A549 (cell line): ENCODE measurements at regions not wholly inside any gene's neighbourhood (a gene's known extent, or its start where the extent isn't known, plus 50 kb on each side); places are given as distances from the start of the nearest gene placed in this dataset.

Experiments
- ATAC-seq, 2 experiments: fragments of 200-7000 bp in 1 of 2; fragments of >200 bp in 1 of 2; cut with Nextera tagmentation in 1 of 2; cut with Tn5 transposase in 1 of 2; 3 replicates each; pipeline versions ENCODE4 v1.8.0 to v1.9.1; 2018 to 2020; ENCODE audit warnings: mild to moderate bottlenecking in 1 of 2, moderate library complexity in 1 of 2
- CTCF ChIA-PET: fragments of 300-600 bp; sonication (Branson Sonifier 250); formaldehyde crosslinking; extraction: SDS; loops from one replicate; lab custom pipeline; 2021; ENCODE audit warnings: antibody characterized with exemption, inconsistent platforms; lab: Yijun Ruan, JAX
- POLR2A ChIA-PET: fragments of 350-600 bp; formaldehyde crosslinking; extraction: SDS; loops from one replicate; lab custom pipeline; 2021; ENCODE audit warnings: antibody characterized with exemption, inconsistent platforms; lab: Yijun Ruan, JAX
- DNase-seq, 2 experiments: peaks; one replicate each; pipeline versions ENCODE4 v3.0.0 to v3.0.0-alpha.2; 2011 to 2016; ENCODE audit warnings: low read depth in 1 of 2, low spot score in 1 of 2
- FAIRE-seq: peaks from 2 replicates; lab custom pipeline; 2011; peaks lifted over from hg19 to GRCh38; lab: Jason Lieb, UNC
- H3K27ac ChIP-seq, 2 experiments: fragments of >200 bp; sonication (Bioruptor Twin); formaldehyde crosslinking; 3 replicates each; pipeline ENCODE4 v1.5.1; 2016 to 2017
- H3K4me1 ChIP-seq: fragments of >200 bp; sonication (Bioruptor Twin); formaldehyde crosslinking; 3 replicates; pipeline ENCODE4 v1.6.1; 2016
- H3K4me2 ChIP-seq: fragments of >200 bp; sonication (Bioruptor Twin); formaldehyde crosslinking; 3 replicates; pipeline ENCODE4 v1.6.1; 2016
- H3K4me3 ChIP-seq: fragments of >200 bp; sonication (Bioruptor Twin); formaldehyde crosslinking; 3 replicates; pipeline ENCODE4 v1.5.1; 2016
- H3K9me3 ChIP-seq: fragments of >200 bp; sonication (Bioruptor Twin); formaldehyde crosslinking; 3 replicates; pipeline ENCODE4 v1.6.1; 2016
- CHD2 ChIP-seq: fragments of 150-350 bp; IDR thresholded peaks from 2 replicates; pipeline ENCODE4 v1.6.1; 2014; ENCODE audit warnings: low read length; ENCODE audit not compliant: partially characterized antibody
- CHD4 ChIP-seq: fragments of 200-600 bp; sonication (generic); IDR thresholded peaks from 2 replicates; pipeline ENCODE4 v1.6.1; 2016; ENCODE audit warnings: antibody characterized with exemption, mild to moderate bottlenecking, borderline replicate concordance
- EP300 ChIP-seq, 2 experiments: fragments of >200 bp; sonication (Bioruptor Twin); formaldehyde crosslinking; IDR thresholded peaks; 2 replicates in 1 of 2; 3 replicates in 1 of 2; pipeline ENCODE4 v1.6.1; 2016 to 2017
- PBX3 ChIP-seq: IDR thresholded peaks from 2 replicates; pipeline ENCODE4 v1.6.1; 2012
- POLR2A ChIP-seq: IDR thresholded peaks from 2 replicates; pipeline ENCODE4 v1.6.1; 2012; ENCODE audit warnings: mild to moderate bottlenecking, low read length
- RAD21 ChIP-seq, 2 experiments: fragments of >200 bp in 1 of 2; sonication (Bioruptor Twin) in 1 of 2; formaldehyde crosslinking in 1 of 2; IDR thresholded peaks in 1 of 2; conservative IDR thresholded peaks in 1 of 2; 2 replicates in 1 of 2; 3 replicates in 1 of 2; pipeline ENCODE4 v1.6.1; 2012 to 2018; ENCODE audit warnings: inconsistent platforms in 1 of 2
- RCOR1 ChIP-seq: fragments of 150-350 bp; IDR thresholded peaks from 2 replicates; pipeline ENCODE4 v1.6.1; 2014; ENCODE audit warnings: antibody characterized with exemption, low read length, low read depth
- REST ChIP-seq: fragments of 200-600 bp; sonication (generic); IDR thresholded peaks from 2 replicates; pipeline ENCODE4 v1.6.1; 2016; ENCODE audit warnings: antibody characterized with exemption, mild to moderate bottlenecking, moderate library complexity
- SREBF2 ChIP-seq: fragments of 450-650 bp; IDR thresholded peaks from 2 replicates; pipeline ENCODE4 v1.6.1; 2014; ENCODE audit warnings: mild to moderate bottlenecking, moderate library complexity
- WGBS: methylation state at CpG from one replicate; pipeline ENCODE4 v1.1.6; 2017; ENCODE audit errors: missing lambda C conversion rate; 5-methylcytosine and 5-hydroxymethylcytosine counted together
- TF ChIP-seq, protein P1 (sequence below): fragments of 250-450 bp; sonication (Bioruptor Pico); IDR thresholded peaks from 2 replicates; pipeline ENCODE4 v1.5.0; 2021; ENCODE audit warnings: mild to moderate bottlenecking, moderate library complexity, borderline replicate concordance

DNA sequence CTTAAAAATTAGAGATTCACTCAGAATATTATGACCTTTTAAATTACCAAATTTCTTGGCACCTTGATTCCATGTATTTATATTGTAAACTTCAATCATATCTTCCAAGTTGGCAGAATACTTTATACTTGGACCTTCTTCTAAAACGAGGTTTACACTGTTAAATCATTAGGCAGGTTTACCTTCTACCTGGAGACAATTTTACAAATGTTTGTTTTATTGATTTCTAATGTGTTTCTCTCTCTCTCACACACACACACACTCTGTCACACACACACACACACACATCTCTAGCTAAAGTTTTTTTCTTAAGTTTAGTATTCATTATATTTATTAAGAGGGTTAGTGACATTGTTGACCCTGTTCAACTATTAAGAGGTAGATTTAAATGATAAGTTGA is 1155.6 kb downstream of the NSUN3 start:
- WGBS, result 5% methylated on average over 1 of the region's 1 CpG
- Histone ChIP-seq H3K9me3 (no peaks in the 10 kb centered on the region), H3K27ac (no peak overlapping the region), H3K4me1 (no peaks in the 10 kb centered on the region), H3K4me3 (no peak overlapping the region), H3K4me2 (no peak overlapping the region)
- no peak for ATAC-seq
- TF ChIP-seq, protein P1, sequence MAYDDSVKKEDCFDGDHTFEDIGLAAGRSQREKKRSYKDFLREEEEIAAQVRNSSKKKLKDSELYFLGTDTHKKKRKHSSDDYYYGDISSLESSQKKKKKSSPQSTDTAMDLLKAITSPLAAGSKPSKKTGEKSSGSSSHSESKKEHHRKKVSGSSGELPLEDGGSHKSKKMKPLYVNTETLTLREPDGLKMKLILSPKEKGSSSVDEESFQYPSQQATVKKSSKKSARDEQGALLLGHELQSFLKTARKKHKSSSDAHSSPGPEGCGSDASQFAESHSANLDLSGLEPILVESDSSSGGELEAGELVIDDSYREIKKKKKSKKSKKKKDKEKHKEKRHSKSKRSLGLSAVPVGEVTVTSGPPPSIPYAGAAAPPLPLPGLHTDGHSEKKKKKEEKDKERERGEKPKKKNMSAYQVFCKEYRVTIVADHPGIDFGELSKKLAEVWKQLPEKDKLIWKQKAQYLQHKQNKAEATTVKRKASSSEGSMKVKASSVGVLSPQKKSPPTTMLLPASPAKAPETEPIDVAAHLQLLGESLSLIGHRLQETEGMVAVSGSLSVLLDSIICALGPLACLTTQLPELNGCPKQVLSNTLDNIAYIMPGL (CRISPR knock-in tag), result no peak
- TF ChIP-seq POLR2A (no peak), EP300 (IDR thresholded peaks at IDR 0.05) (no peak)
- ChIA-PET POLR2A (no interaction called here), CTCF (interaction anchor here (1.2 kb wide), 1 partner anchor 13 kb away, joined by 4 read pairs; no protein-coding TSS in a partner anchor)
- FAIRE-seq, result no peak
- no peak for DNase-seq

GRCh38 chr3:95226437-95226836 is 1163.6 kb downstream of the NSUN3 start:
- 66% methylated on average over 5 of the region's 5 CpGs for WGBS

More at GRCh38 chr3:95226437-95226836, 1163.6 kb downstream of the NSUN3 start:
- Histone ChIP-seq H3K4me3 (no peak overlapping the region), H3K9me3 (0 out of 3 replicates have a peak, but pooled peaks cover 5% of the 10 kb centered on the region), H3K27ac (no peak overlapping the region), H3K4me1 (no peaks in the 10 kb centered on the region), H3K4me2 (no peak overlapping the region)
- ChIA-PET POLR2A (no interaction called here), CTCF (no interaction called here)
- no peak for FAIRE-seq
- no peak for DNase-seq
- ATAC-seq, result no peak
- TF ChIP-seq, protein P1 (CRISPR knock-in tag), result no peak
- no peak for TF ChIP-seq REST
- no peak for TF ChIP-seq PBX3
- no peak for TF ChIP-seq SREBF2
- no peak for TF ChIP-seq RCOR1
- no peak for TF ChIP-seq RAD21 (conservative IDR thresholded peaks at IDR 0.05 in 1 of 2, IDR thresholded peaks at IDR 0.05 in 1 of 2)
- TF ChIP-seq CHD2, result no peak
- no peak for TF ChIP-seq CHD4
